Tibial nerve (tissue), 4 donors: ENCODE measurements at regions not wholly inside any gene's neighbourhood (a gene's known extent, or its start where the extent isn't known, plus 50 kb on each side); places are given as distances from the start of the nearest gene placed in this dataset.

Experiments
- DNase-seq, 2 donors: peaks; one replicate each; pipeline ENCODE4 v3.0.0-alpha.2; 2019; ENCODE audit warnings: low spot score in 2 of 2
- H3K27ac ChIP-seq, 4 donors: fragments of 200-600 bp; sonication (generic) in 3 of 4; one replicate each; pipeline ENCODE4 v1.5.1; 2017 to 2019; ENCODE audit warnings: mild to moderate bottlenecking in 1 of 4
- H3K27me3 ChIP-seq, 2 donors: fragments of 200-600 bp; sonication (generic) in 1 of 2; one replicate each; pipeline versions ENCODE4 v1.5.1 to v1.6.0; 2017 to 2019
- H3K36me3 ChIP-seq, 3 donors: fragments of 200-600 bp; sonication (generic); one replicate each; pipeline ENCODE4 v1.5.1; 2018 to 2019
- H3K4me1 ChIP-seq, 4 donors: fragments of 200-600 bp; sonication (generic) in 3 of 4; one replicate each; pipeline ENCODE4 v1.5.1; 2017 to 2019
- H3K4me3 ChIP-seq, 4 donors: fragments of 200-600 bp; sonication (generic) in 3 of 4; one replicate each; pipeline ENCODE4 v1.5.1; 2017 to 2019; ENCODE audit warnings: mild to moderate bottlenecking in 1 of 4, moderate library complexity in 1 of 4
- H3K9me3 ChIP-seq, 4 donors: fragments of 200-600 bp; sonication (generic) in 3 of 4; one replicate each; pipeline ENCODE4 v1.5.1; 2017 to 2019
- EP300 ChIP-seq, 2 donors: sonication (generic); formaldehyde crosslinking; IDR thresholded peaks; one replicate each; pipeline ENCODE4 v1.6.1; 2017; ENCODE audit warnings: antibody characterized with exemption in 2 of 2, mild to moderate bottlenecking in 1 of 2
- POLR2A ChIP-seq, 2 donors: fragments of 450-650 bp; IDR thresholded peaks; one replicate each; pipeline ENCODE4 v1.6.1; 2017; ENCODE audit warnings: antibody characterized with exemption in 2 of 2, mild to moderate bottlenecking in 2 of 2, moderate library complexity in 2 of 2
- WGBS, 2 donors: methylation state at CpG; one replicate each; pipeline ENCODE4 v1.1.5; 2018; 5-methylcytosine and 5-hydroxymethylcytosine counted together
- TF ChIP-seq, protein P1 (sequence below), 5 experiments: fragments of 200-600 bp in 3 of 5; fragments of 450-650 bp in 2 of 5; sonication (generic) in 3 of 5; IDR thresholded peaks; one replicate each; pipeline ENCODE4 v1.5.1; 2016 to 2019; ENCODE audit warnings: antibody characterized with exemption in 5 of 5, mild to moderate bottlenecking in 3 of 5, moderate library complexity in 2 of 5

GRCh38 chr2:51825823-51826222, 793.9 kb upstream of the NRXN1 start:
- 63 to 70% methylated on average over 1 of the region's 1 CpG for WGBS, 2 donors
- Histone ChIP-seq H3K27me3 (no peaks in the 10 kb centered on the region), H3K4me3 (no peak overlapping the region), H3K27ac (no peak overlapping the region), H3K9me3 (no peaks in the 10 kb centered on the region), H3K36me3 (no peaks in the 10 kb centered on the region), H3K4me1 (no peaks in the 10 kb centered on the region)
- TF ChIP-seq, protein P1, sequence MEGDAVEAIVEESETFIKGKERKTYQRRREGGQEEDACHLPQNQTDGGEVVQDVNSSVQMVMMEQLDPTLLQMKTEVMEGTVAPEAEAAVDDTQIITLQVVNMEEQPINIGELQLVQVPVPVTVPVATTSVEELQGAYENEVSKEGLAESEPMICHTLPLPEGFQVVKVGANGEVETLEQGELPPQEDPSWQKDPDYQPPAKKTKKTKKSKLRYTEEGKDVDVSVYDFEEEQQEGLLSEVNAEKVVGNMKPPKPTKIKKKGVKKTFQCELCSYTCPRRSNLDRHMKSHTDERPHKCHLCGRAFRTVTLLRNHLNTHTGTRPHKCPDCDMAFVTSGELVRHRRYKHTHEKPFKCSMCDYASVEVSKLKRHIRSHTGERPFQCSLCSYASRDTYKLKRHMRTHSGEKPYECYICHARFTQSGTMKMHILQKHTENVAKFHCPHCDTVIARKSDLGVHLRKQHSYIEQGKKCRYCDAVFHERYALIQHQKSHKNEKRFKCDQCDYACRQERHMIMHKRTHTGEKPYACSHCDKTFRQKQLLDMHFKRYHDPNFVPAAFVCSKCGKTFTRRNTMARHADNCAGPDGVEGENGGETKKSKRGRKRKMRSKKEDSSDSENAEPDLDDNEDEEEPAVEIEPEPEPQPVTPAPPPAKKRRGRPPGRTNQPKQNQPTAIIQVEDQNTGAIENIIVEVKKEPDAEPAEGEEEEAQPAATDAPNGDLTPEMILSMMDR (IDR thresholded peaks at IDR 0.05) = no peak
- TF ChIP-seq POLR2A (IDR thresholded peaks at IDR 0.05) (no peak), EP300 (IDR thresholded peaks at IDR 0.05) (no peak)
- DNase-seq = no peak

- Histone ChIP-seq H3K4me3 (no peak overlapping the region), H3K9me3 (no peaks in the 10 kb centered on the region), H3K36me3 (no peaks in the 10 kb centered on the region), H3K27me3 (no peaks in the 10 kb centered on the region), H3K4me1 (no peaks in the 10 kb centered on the region), H3K27ac (no peak overlapping the region)
- no peak for DNase-seq
- TF ChIP-seq, protein P1 (IDR thresholded peaks at IDR 0.05) = no peak
- TF ChIP-seq EP300 (IDR thresholded peaks at IDR 0.05) (no peak), POLR2A (IDR thresholded peaks at IDR 0.05) (no peak)
Measured at GRCh38 chr2:51813247-51813646, 781.3 kb upstream of the NRXN1 start.

DNA sequence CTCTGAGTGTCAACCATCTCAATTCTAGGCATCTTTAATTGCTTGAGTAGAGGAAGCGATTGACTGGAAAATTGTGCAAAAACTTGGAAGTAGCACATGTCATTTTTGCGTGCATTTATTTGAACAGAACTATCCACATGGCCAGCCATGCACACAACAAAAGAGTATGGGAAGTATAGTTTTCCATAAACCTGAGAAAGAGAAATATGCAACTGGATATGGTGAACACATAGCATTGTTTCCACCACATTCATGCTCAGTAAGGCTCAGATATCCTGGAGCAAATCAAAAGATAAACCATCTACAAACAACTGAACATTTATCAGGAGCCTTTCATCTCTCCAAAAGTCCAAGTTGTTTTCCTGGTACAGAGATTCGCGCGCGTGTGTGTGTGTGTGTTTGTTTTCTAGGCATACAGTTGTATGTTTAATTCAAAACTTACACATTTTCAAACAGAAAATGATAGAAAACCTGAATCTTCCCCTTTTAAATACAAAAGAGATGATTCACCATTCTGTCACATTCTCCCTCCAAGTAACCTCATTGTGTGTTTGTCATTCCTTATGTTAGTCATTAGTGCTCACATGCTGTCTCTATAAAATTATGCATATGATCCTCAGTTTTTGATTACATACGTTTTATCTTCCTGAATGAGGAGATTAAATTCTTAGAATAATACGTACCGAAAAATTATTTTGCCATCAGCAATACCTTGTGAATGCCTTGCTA, 780.4 kb upstream of the NRXN1 start:
- Histone ChIP-seq H3K27ac (no peak overlapping the region), H3K4me3 (no peak overlapping the region), H3K9me3 (no peaks in the 10 kb centered on the region), H3K4me1 (no peaks in the 10 kb centered on the region), H3K36me3 (no peaks in the 10 kb centered on the region), H3K27me3 (no peaks in the 10 kb centered on the region)
- no peak for DNase-seq
- TF ChIP-seq POLR2A (IDR thresholded peaks at IDR 0.05) (no peak), EP300 (IDR thresholded peaks at IDR 0.05) (no peak)
- TF ChIP-seq, protein P1 (IDR thresholded peaks at IDR 0.05) = no peak
- 68 to 70% methylated on average over 9 of the region's 9 CpGs for WGBS, 2 donors

GRCh38 chr2:51810197-51810596, 778.3 kb upstream of the NRXN1 start:
- no peak for TF ChIP-seq POLR2A (IDR thresholded peaks at IDR 0.05)
- no peak for TF ChIP-seq EP300 (IDR thresholded peaks at IDR 0.05)
- TF ChIP-seq, protein P1 (IDR thresholded peaks at IDR 0.05) = no peak
- no peaks in the 10 kb centered on the region for H3K36me3 ChIP-seq
- WGBS, 2 donors = 93 to 95% methylated on average over 4 of the region's 4 CpGs
- no peaks in the 10 kb centered on the region for H3K27me3 ChIP-seq
- no peak for DNase-seq
- no peak overlapping the region for H3K27ac ChIP-seq
- H3K4me1 ChIP-seq = no peaks in the 10 kb centered on the region
- H3K9me3 ChIP-seq = no peaks in the 10 kb centered on the region
- no peak overlapping the region for H3K4me3 ChIP-seq

DNA sequence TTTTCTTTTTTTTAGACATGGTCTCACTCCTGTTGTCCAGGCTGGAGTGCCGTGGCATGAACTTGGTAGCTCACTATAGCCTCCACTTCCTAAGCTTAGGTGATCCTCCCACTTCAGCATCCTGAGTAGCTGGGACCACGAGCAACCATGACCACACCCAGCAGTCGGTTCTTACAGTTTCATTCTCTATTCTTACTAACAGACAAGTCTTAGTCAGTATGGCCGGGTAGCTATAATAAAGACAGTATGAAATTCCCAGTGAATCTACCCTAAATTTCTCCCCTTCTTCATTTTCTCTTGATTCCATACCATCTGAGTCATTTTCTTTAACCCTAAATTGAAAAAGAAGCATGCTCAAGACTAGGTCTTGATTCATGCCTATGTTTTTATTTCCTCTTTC, 775.3 kb upstream of the NRXN1 start:
- Histone ChIP-seq H3K9me3 (no peaks in the 10 kb centered on the region), H3K27me3 (no peaks in the 10 kb centered on the region), H3K4me1 (no peaks in the 10 kb centered on the region), H3K4me3 (no peak overlapping the region), H3K36me3 (no peaks in the 10 kb centered on the region), H3K27ac (no peak overlapping the region)
- WGBS, 2 donors = 88 to 90% methylated on average over 4 of the region's 4 CpGs
- TF ChIP-seq POLR2A (IDR thresholded peaks at IDR 0.05) = no peak
- TF ChIP-seq EP300 (IDR thresholded peaks at IDR 0.05) = no peak
- no peak for DNase-seq
